MM.1S (cell line): ENCODE measurements at regions not wholly inside any gene's neighbourhood (a gene's known extent, or its start where the extent isn't known, plus 50 kb on each side); places are given as distances from the start of the nearest gene placed in this dataset.

Source experiments
- DNase-seq: peaks from one replicate; pipeline ENCODE4 v3.0.0-alpha.2; 2015
- H2AFZ ChIP-seq: fragments of 300-600 bp; sonication (generic); 2 replicates; pipeline ENCODE4 v1.6.0; 2016; ENCODE audit warnings: antibody characterized with exemption, low read length
- H3F3A ChIP-seq: fragments of 300-600 bp; sonication (generic); 2 replicates; pipeline ENCODE4 v1.6.1; 2016; ENCODE audit warnings: mild to moderate bottlenecking, antibody characterized with exemption, low read length, moderate library complexity, mixed read lengths; ENCODE audit not compliant: insufficient read depth
- H3K27ac ChIP-seq: fragments of 300-600 bp; sonication (generic); 2 replicates; pipeline ENCODE4 v1.5.1; 2016; ENCODE audit warnings: mild to moderate bottlenecking, low read length
- H3K27me3 ChIP-seq: fragments of 300-600 bp; sonication (generic); replicated peaks from 2 replicates; pipeline ENCODE4 v1.6.0; 2016; ENCODE audit warnings: low read length; ENCODE audit not compliant: insufficient read depth
- H3K36me3 ChIP-seq: fragments of 300-600 bp; sonication (generic); replicated peaks from 2 replicates; pipeline ENCODE4 v1.6.1; 2016; ENCODE audit warnings: mild to moderate bottlenecking, low read length, mixed read lengths; ENCODE audit not compliant: insufficient read depth
- H3K4me1 ChIP-seq: fragments of 300-600 bp; sonication (generic); 2 replicates; pipeline ENCODE4 v1.6.1; 2016; ENCODE audit warnings: low read length, mixed read lengths
- H3K4me2 ChIP-seq: fragments of 300-600 bp; sonication (generic); 2 replicates; pipeline ENCODE4 v1.6.0; 2016; ENCODE audit warnings: low read depth, low read length
- H3K4me3 ChIP-seq: fragments of 300-600 bp; sonication (generic); 2 replicates; pipeline ENCODE4 v1.5.1; 2016; ENCODE audit warnings: low read length, mixed read lengths
- H3K79me2 ChIP-seq: fragments of 300-600 bp; sonication (generic); 2 replicates; pipeline ENCODE4 v1.6.1; 2016; ENCODE audit warnings: mixed run types, low read length, mixed read lengths
- H3K9ac ChIP-seq: fragments of 300-600 bp; sonication (generic); 2 replicates; pipeline ENCODE4 v1.6.1; 2016; ENCODE audit warnings: low read length, mixed read lengths
- H3K9me2 ChIP-seq: fragments of 300-600 bp; sonication (generic); replicated peaks from 2 replicates; pipeline ENCODE4 v1.6.1; 2016; ENCODE audit warnings: mild to moderate bottlenecking, low read length, mixed read lengths; ENCODE audit not compliant: insufficient read depth
- H3K9me3 ChIP-seq: fragments of 300-600 bp; sonication (generic); replicated peaks from 2 replicates; pipeline ENCODE4 v1.6.1; 2016; ENCODE audit warnings: mild to moderate bottlenecking, low read length, mixed read lengths; ENCODE audit not compliant: insufficient read depth
- H4K20me1 ChIP-seq: fragments of 300-600 bp; sonication (generic); 2 replicates; pipeline ENCODE4 v1.6.1; 2016; ENCODE audit warnings: mild to moderate bottlenecking, low read length, moderate library complexity, mixed read lengths; ENCODE audit not compliant: insufficient read depth
- EZH2 ChIP-seq: fragments of 300-600 bp; sonication (generic); optimal IDR thresholded peaks from 2 replicates; pipeline ENCODE3; 2017; ENCODE audit warnings: low read depth, mild to moderate bottlenecking, antibody characterized with exemption, low read length, mixed read lengths
- EZH2phosphoT487 ChIP-seq: fragments of 300-600 bp; sonication (generic); IDR thresholded peaks from 2 replicates; pipeline ENCODE4 v1.6.1; 2018; ENCODE audit warnings: antibody characterized with exemption, low read length
- TF ChIP-seq, protein P1 (sequence below): fragments of 300-600 bp; sonication (generic); IDR thresholded peaks from 2 replicates; pipeline ENCODE4 v1.5.1; 2016; ENCODE audit warnings: antibody characterized with exemption, low read length, mixed read lengths

DNA sequence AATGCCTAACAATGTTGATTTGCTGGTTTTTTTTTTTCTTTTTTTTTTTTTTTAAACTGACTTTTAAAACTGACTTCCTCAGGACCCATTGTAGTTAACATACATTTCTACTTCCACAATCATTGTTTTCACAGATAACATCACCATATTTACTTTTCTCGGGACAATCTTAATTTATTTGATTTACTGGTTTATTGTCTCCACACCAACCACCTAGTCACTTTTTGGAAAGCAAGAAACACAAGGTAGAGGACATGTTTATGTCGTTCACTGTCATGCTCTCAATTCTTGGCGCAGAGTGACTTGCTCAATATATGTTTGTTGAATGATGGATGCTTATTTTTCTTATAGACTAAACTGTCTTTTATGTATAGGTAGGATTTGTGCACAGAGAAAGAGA lies 2280.7 kb downstream of the MAT2B start:
- 0 out of 2 replicates have a peak, but pooled peaks cover 2% of the 10 kb centered on the region for H3K9me2 ChIP-seq
- H3K36me3 ChIP-seq: no peaks in the 10 kb centered on the region
- H3K4me2 ChIP-seq: no peak overlapping the region
- H3K79me2 ChIP-seq: no peaks in the 10 kb centered on the region
- TF ChIP-seq EZH2phosphoT487 (no peak), EZH2 (no peak)
- TF ChIP-seq, protein P1, sequence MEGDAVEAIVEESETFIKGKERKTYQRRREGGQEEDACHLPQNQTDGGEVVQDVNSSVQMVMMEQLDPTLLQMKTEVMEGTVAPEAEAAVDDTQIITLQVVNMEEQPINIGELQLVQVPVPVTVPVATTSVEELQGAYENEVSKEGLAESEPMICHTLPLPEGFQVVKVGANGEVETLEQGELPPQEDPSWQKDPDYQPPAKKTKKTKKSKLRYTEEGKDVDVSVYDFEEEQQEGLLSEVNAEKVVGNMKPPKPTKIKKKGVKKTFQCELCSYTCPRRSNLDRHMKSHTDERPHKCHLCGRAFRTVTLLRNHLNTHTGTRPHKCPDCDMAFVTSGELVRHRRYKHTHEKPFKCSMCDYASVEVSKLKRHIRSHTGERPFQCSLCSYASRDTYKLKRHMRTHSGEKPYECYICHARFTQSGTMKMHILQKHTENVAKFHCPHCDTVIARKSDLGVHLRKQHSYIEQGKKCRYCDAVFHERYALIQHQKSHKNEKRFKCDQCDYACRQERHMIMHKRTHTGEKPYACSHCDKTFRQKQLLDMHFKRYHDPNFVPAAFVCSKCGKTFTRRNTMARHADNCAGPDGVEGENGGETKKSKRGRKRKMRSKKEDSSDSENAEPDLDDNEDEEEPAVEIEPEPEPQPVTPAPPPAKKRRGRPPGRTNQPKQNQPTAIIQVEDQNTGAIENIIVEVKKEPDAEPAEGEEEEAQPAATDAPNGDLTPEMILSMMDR: no peak
- H3K9me3 ChIP-seq: no peaks in the 10 kb centered on the region
- H4K20me1 ChIP-seq: no peaks in the 10 kb centered on the region
- H3F3A ChIP-seq: no peaks in the 10 kb centered on the region
- DNase-seq: no peak
- H3K27ac ChIP-seq: no peak overlapping the region
- no peak overlapping the region for H3K4me3 ChIP-seq
- no peaks in the 10 kb centered on the region for H3K27me3 ChIP-seq
- H2AFZ ChIP-seq: no peak overlapping the region
- H3K4me1 ChIP-seq: no peaks in the 10 kb centered on the region
- no peak overlapping the region for H3K9ac ChIP-seq

GRCh38 chr5:165795073-165795472 lies 2289.7 kb downstream of the MAT2B start:
- Histone ChIP-seq H3K27ac (no peak overlapping the region), H2AFZ (no peak overlapping the region), H3F3A (no peaks in the 10 kb centered on the region), H3K9me2 (no peaks in the 10 kb centered on the region), H3K4me3 (no peak overlapping the region), H3K4me2 (no peak overlapping the region), H3K27me3 (no peaks in the 10 kb centered on the region), H3K9me3 (no peaks in the 10 kb centered on the region), H3K36me3 (no peaks in the 10 kb centered on the region), H4K20me1 (no peaks in the 10 kb centered on the region), H3K9ac (no peak overlapping the region), H3K79me2 (no peaks in the 10 kb centered on the region), H3K4me1 (no peaks in the 10 kb centered on the region)
- DNase-seq: no peak
- TF ChIP-seq, protein P1: no peak
- TF ChIP-seq EZH2 (no peak), EZH2phosphoT487 (no peak)

DNA sequence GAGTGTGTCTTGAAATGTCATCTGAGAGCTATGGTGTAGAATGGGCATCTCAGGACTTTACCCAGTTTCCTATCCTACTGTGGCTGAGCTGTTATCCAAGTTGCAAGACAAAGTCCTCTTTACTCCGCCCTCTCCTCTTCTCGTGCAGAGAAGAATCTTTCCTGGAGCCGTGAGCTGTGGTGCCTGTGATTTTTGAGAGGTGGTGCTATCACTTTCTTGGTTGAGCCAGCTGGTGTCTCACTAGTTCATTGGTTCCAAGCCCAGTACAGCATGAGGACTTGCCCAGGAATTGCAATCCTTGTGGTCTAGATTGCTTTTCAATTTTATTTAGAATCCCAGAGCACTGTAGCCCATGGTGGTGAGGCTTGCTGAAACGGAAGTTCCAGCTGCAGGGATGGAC lies 2300.3 kb downstream of the MAT2B start:
- no peaks in the 10 kb centered on the region for H3K36me3 ChIP-seq
- H4K20me1 ChIP-seq: no peaks in the 10 kb centered on the region
- H3K9me3 ChIP-seq: no peaks in the 10 kb centered on the region
- no peak overlapping the region for H3K4me2 ChIP-seq
- no peak overlapping the region for H2AFZ ChIP-seq
- no peak overlapping the region for H3K27ac ChIP-seq
- H3K4me3 ChIP-seq: no peak overlapping the region
- no peaks in the 10 kb centered on the region for H3F3A ChIP-seq
- H3K9ac ChIP-seq: no peak overlapping the region
- no peaks in the 10 kb centered on the region for H3K4me1 ChIP-seq
- TF ChIP-seq EZH2 (no peak), EZH2phosphoT487 (no peak)
- TF ChIP-seq, protein P1: no peak
- H3K27me3 ChIP-seq: no peaks in the 10 kb centered on the region
- no peak for DNase-seq
- no peaks in the 10 kb centered on the region for H3K9me2 ChIP-seq
- H3K79me2 ChIP-seq: no peaks in the 10 kb centered on the region

- Histone ChIP-seq H3K9ac (no peak overlapping the region), H3K36me3 (no peaks in the 10 kb centered on the region), H4K20me1 (no peaks in the 10 kb centered on the region), H3K9me3 (no peaks in the 10 kb centered on the region), H3K4me3 (no peak overlapping the region), H3K4me1 (no peaks in the 10 kb centered on the region), H3K79me2 (no peaks in the 10 kb centered on the region), H3K27ac (no peak overlapping the region), H3K27me3 (no peaks in the 10 kb centered on the region), H2AFZ (no peak overlapping the region), H3K4me2 (no peak overlapping the region), H3F3A (no peaks in the 10 kb centered on the region), H3K9me2 (no peaks in the 10 kb centered on the region)
- DNase-seq: no peak
- TF ChIP-seq, protein P1: no peak
- TF ChIP-seq EZH2phosphoT487 (no peak), EZH2 (no peak)
Observed at GRCh38 chr5:165808335-165808734, 2302.9 kb downstream of the MAT2B start.
